DOHH2 (cell line): ENCODE measurements at regions not wholly inside any gene's neighbourhood (a gene's known extent, or its start where the extent isn't known, plus 50 kb on each side); places are given as distances from the start of the nearest gene placed in this dataset.

Experiments used
- H3F3A ChIP-seq: fragments of 200-600 bp; sonication (generic), shearing (Covaris generic); 2 replicates; pipeline ENCODE4 v1.6.0; 2016; ENCODE audit warnings: antibody characterized with exemption, mild to moderate bottlenecking; ENCODE audit not compliant: control insufficient read depth, insufficient read depth
- H3K27ac ChIP-seq: fragments of 200-600 bp; sonication (generic); 2 replicates; pipeline ENCODE4 v1.5.1; 2014; ENCODE audit warnings: low read depth, mild to moderate bottlenecking, low read length, moderate library complexity
- H3K27me3 ChIP-seq: fragments of 200-600 bp; sonication (generic); 2 replicates; pipeline ENCODE4 v1.6.1; 2014; ENCODE audit warnings: mild to moderate bottlenecking, low read length, mixed read lengths; ENCODE audit not compliant: control insufficient read depth
- H3K36me3 ChIP-seq: fragments of 200-600 bp; sonication (generic); 2 replicates; pipeline ENCODE4 v1.6.1; 2014; ENCODE audit warnings: mild to moderate bottlenecking, low read length, moderate library complexity, mixed read lengths; ENCODE audit not compliant: control insufficient read depth
- H3K4me1 ChIP-seq: fragments of 200-600 bp; sonication (generic); 2 replicates; pipeline ENCODE4 v1.6.1; 2014; ENCODE audit warnings: mild to moderate bottlenecking, low read length, mixed read lengths; ENCODE audit not compliant: control insufficient read depth
- H3K4me2 ChIP-seq: fragments of 200-600 bp; sonication (generic); 2 replicates; pipeline ENCODE4 v1.6.0; 2014; ENCODE audit warnings: mild to moderate bottlenecking, low read length, moderate library complexity
- H3K4me3 ChIP-seq: fragments of 200-600 bp; sonication (generic); 2 replicates; pipeline ENCODE4 v1.5.1; 2014; ENCODE audit warnings: mild to moderate bottlenecking, low read length, mixed read lengths
- H3K79me2 ChIP-seq: fragments of 200-600 bp; sonication (generic); 2 replicates; pipeline ENCODE4 v1.6.1; 2014; ENCODE audit warnings: mild to moderate bottlenecking, low read length, mixed read lengths; ENCODE audit not compliant: control insufficient read depth
- H3K9me2 ChIP-seq: fragments of 200-600 bp; sonication (generic); replicated peaks from 2 replicates; pipeline ENCODE4 v1.6.1; 2014; ENCODE audit warnings: mild to moderate bottlenecking, low read length, mixed read lengths; ENCODE audit not compliant: control insufficient read depth
- H3K9me3 ChIP-seq: fragments of 200-600 bp; sonication (generic); 2 replicates; pipeline ENCODE4 v1.6.1; 2014; ENCODE audit warnings: antibody characterized with exemption, low read length, mixed read lengths; ENCODE audit not compliant: control insufficient read depth, insufficient read depth
- H4K20me1 ChIP-seq: fragments of 200-600 bp; sonication (generic); 2 replicates; pipeline ENCODE4 v1.6.0; 2014; ENCODE audit warnings: low read depth, mild to moderate bottlenecking, antibody characterized with exemption, low read length, moderate library complexity; ENCODE audit not compliant: control insufficient read depth, insufficient read depth
- EZH2phosphoT487 ChIP-seq: fragments of 200-600 bp; sonication (generic); IDR thresholded peaks from 2 replicates; pipeline ENCODE4 v1.6.1; 2017; ENCODE audit warnings: borderline replicate concordance, mild to moderate bottlenecking, antibody characterized with exemption, low read length, moderate library complexity, mixed read lengths
- TF ChIP-seq, protein P1 (sequence below): fragments of 200-600 bp; sonication (generic); IDR thresholded peaks from one replicate; pipeline ENCODE4 v1.5.1; 2014; ENCODE audit warnings: antibody characterized with exemption, mild to moderate bottlenecking, low read depth, low read length; ENCODE audit not compliant: poor library complexity, severe bottlenecking

DNA sequence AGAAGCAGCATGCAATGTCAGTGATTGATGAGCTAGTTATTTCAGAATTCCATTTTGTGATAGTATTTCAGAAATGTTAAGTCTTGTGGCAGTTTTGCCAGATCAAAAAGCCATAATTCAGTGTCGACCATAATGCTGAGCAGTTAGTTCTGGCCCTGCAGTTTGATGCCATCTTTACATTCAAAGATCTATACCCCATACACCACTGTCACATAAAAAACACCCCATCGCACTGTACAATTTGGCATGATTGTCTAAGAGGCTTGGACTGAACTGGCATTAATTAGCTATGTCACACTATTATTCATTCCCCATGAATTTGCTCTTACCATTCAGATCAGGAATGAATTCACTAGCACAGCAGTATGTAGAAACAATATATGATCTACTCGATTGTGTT is 127.7 kb upstream of the EPHA3 start:
- Histone ChIP-seq H3K4me3 (no peak overlapping the region), H3K36me3 (no peaks in the 10 kb centered on the region), H3K9me2 (no peaks in the 10 kb centered on the region), H3K4me1 (no peaks in the 10 kb centered on the region), H3K9me3 (no peaks in the 10 kb centered on the region), H3K4me2 (no peak overlapping the region), H3K79me2 (no peaks in the 10 kb centered on the region), H3K27ac (no peak overlapping the region), H3K27me3 (no peaks in the 10 kb centered on the region), H4K20me1 (no peaks in the 10 kb centered on the region), H3F3A (no peaks in the 10 kb centered on the region)
- TF ChIP-seq EZH2phosphoT487 = no peak
- TF ChIP-seq, protein P1, sequence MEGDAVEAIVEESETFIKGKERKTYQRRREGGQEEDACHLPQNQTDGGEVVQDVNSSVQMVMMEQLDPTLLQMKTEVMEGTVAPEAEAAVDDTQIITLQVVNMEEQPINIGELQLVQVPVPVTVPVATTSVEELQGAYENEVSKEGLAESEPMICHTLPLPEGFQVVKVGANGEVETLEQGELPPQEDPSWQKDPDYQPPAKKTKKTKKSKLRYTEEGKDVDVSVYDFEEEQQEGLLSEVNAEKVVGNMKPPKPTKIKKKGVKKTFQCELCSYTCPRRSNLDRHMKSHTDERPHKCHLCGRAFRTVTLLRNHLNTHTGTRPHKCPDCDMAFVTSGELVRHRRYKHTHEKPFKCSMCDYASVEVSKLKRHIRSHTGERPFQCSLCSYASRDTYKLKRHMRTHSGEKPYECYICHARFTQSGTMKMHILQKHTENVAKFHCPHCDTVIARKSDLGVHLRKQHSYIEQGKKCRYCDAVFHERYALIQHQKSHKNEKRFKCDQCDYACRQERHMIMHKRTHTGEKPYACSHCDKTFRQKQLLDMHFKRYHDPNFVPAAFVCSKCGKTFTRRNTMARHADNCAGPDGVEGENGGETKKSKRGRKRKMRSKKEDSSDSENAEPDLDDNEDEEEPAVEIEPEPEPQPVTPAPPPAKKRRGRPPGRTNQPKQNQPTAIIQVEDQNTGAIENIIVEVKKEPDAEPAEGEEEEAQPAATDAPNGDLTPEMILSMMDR = no peak

DNA sequence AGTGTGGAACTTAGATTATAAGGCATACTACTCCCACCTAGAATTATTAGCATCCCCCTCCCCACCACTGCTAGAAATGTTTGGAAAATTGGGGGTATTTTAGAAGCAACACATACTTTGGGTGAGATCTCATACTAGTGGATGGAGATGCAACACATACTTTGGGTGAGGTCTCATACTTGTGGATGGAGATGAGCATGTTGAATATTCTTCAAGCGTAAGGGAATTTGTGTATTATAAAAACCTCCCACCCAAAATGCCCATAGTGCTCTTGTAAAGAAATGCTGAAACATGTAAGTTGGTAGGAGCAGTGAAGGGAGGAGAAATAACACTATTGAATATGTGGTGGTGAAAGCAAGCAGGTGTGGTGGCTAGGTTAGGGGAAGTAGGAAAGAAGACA is 124.0 kb upstream of the EPHA3 start:
- no peak for TF ChIP-seq EZH2phosphoT487
- TF ChIP-seq, protein P1 = no peak
- Histone ChIP-seq H3K9me3 (no peaks in the 10 kb centered on the region), H3K79me2 (no peaks in the 10 kb centered on the region), H3K4me3 (no peak overlapping the region), H3F3A (no peaks in the 10 kb centered on the region), H3K4me2 (no peak overlapping the region), H3K27ac (no peak overlapping the region), H3K27me3 (no peaks in the 10 kb centered on the region), H3K4me1 (no peaks in the 10 kb centered on the region), H3K9me2 (no peaks in the 10 kb centered on the region), H4K20me1 (no peaks in the 10 kb centered on the region), H3K36me3 (no peaks in the 10 kb centered on the region)

DNA sequence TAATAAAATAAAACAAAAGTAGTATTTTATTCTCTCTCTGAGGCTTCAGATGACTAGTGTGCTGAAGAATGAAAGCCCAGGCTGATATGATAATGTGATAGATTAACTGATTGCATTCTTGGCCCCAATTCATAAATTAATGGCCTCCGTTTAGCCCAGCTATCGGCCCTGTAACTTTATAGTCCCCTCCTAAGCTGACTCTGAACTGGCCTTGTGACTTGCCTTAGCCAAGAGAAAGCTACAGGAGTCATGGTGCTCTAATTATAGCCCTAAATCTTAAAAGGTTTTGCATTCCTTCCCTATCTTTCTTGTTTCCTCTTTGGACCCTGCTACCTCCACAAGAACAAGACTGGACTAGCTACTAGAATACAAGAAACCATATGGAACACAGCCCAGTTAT is 123.2 kb upstream of the EPHA3 start:
- Histone ChIP-seq H3K9me2 (no peaks in the 10 kb centered on the region), H3K4me2 (no peak overlapping the region), H3K27me3 (no peaks in the 10 kb centered on the region)

More for the DNA sequence above, 123.2 kb upstream of the EPHA3 start:
- no peaks in the 10 kb centered on the region for H3K36me3 ChIP-seq
- no peak overlapping the region for H3K4me3 ChIP-seq
- H3F3A ChIP-seq = no peaks in the 10 kb centered on the region
- no peaks in the 10 kb centered on the region for H3K4me1 ChIP-seq
- no peak overlapping the region for H3K27ac ChIP-seq
- TF ChIP-seq, protein P1 = no peak
- no peak for TF ChIP-seq EZH2phosphoT487
- H4K20me1 ChIP-seq = no peaks in the 10 kb centered on the region
- H3K9me3 ChIP-seq = no peaks in the 10 kb centered on the region
- H3K79me2 ChIP-seq = no peaks in the 10 kb centered on the region
